GM19467 (cell line): ENCODE measurements at regions not wholly inside any gene's neighbourhood (a gene's known extent, or its start where the extent isn't known, plus 50 kb on each side); places are given as distances from the start of the nearest gene placed in this dataset.

Source experiments
- ATAC-seq: cut with Tn5 transposase; IDR thresholded peaks from one replicate; pipeline ENCODE4 v1.9.1; 2021; ENCODE audit warnings: mild to moderate bottlenecking, moderate library complexity; ENCODE audit not compliant: unreplicated experiment

DNA sequence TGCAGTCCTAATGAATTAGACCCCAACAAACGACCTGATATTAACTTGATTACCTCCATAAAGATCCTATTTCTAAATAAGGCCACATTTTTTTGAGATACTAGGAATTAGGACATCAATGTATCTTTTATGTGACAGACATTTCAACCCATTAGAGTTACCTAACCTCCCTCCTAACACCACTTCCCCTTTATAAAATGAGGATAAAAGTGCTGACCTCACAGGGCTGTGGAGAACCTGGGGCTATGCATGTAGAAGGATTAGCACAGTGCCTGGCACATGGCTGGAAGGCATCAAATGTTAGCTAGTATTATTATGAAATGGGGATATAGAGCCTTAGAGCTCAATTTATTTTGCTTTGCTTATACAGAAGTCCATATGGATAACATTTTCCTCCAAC lies 53.5 kb upstream of the LRRN1 start:
- no peak for ATAC-seq

DNA sequence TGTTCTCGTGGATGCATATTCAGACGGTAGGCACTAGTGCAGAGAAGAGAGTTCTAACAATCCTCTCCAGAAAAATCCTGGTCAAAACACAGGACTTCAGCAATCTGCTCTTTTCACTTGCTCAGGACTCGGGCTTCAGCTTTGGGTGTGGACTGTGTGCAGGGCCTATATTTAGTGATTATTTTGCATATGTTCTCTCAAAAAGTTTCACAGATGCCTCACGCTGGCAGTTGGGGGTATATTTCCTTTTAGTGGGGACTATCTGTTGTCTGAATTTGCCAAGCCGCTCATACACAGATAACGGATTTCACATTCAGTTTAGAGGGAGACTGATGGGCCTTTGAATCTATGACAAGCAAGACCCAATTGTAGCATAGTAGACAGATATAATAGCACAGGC lies 54.4 kb upstream of the LRRN1 start:
- ATAC-seq, result no peak

DNA sequence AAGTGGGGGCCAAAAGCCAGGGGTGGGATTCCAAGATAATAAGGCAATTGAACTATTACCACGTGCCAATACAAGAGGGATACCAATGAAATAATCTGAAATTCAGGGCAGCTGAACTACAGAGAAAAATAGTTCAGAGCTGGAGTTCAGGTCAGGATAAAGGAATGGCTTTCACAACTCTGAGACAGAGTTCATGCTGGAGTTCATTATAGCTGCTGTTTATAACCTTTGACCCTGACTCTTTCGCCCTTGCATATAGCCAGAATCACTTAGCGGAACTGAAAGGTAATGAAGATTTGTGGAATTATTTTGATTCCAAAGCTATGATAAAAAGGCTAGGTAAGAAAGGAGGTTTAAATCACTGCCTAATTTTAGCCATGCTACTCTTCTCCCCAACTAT lies 55.5 kb upstream of the LRRN1 start:
- no peak for ATAC-seq

DNA sequence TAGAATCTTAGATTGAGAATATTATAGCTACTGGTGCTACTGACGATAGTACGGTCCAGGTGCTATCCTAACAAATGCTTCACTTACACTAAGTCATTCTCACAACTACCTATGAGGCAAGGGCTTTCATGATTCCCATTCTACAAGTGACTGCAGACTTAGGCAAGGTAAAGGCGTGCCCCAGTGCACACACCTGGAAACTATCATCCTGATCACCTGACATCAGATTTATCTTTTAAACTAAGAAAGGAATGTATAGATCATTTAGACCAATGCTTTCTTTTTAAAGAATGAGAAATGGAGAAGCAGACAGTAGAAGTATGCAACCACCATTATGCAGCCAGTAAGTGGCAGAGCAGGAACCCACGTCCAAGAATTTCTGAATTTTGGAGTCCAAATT lies 59.2 kb upstream of the LRRN1 start:
- no peak for ATAC-seq

DNA sequence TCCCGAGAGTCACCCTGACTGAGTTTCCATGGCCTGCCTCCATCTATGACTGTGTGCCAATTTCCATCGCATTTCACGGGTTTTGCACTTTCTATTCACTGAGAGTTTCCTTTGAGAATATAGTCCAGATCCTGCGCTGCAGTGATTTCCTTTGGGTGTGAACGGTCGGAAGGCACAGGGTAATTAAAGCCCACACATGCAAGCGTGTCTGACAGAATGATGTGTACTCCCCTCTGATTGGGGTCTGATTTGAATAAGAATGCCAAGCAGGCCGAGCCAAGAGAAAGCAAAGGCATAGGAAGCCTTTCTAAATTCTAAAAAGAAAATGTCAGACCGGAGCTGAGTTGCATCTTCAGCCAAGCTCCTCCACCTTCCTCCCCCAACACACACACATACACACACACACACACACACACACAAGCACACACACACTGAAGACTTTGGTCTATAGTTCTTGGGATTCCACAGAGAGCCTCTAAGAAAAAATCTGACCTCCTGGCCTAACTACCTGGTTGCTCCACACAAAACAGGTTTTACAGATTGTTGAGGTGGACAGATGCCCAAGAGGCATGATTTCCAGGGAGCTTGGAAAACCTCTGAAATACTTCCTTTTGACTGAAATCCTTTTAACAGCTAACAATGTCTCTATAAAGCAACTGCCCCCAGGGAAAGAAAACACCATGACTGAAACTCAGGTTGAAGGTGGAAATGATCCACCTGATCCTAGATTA lies 59.7 kb upstream of the LRRN1 start:
- ATAC-seq, result no peak

DNA sequence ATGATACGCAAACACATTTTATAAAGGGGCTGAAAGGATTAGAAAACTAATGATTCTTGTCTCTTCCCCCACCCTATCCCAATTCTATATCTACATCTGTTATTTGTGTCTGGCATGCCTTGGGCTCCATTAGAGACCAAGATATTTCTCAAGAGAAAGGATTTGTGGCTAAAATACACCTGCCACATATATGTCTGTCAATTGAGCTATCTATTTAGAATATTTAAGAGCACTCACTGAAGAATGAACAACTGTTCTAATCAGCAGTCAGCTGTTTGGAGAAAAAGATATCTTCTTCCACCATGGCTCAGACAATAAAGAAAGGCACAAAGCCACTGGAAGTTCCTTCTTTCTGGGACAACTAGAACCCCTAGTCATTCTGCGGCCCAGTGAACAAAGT lies 61.7 kb upstream of the LRRN1 start:
- no peak for ATAC-seq

DNA sequence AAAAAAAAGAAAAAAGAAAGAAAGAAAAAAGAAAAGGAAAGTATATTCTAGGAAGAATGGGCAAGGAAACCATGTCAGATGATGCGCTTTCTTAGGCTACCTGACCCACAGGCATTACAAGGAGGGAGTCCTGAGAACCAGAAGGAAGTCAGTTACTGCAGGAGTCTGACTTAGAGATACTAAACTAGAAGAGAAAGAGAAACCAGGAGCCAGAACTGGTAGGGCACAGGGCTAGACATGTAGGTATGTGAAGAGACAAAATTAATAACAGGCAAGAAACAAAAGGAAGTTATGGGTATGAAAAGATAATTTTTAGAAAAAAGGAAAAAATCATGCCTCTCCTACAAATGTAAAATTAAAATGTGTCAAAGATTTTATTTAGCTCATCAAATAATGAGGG lies 63.3 kb upstream of the LRRN1 start:
- ATAC-seq, result no peak

DNA sequence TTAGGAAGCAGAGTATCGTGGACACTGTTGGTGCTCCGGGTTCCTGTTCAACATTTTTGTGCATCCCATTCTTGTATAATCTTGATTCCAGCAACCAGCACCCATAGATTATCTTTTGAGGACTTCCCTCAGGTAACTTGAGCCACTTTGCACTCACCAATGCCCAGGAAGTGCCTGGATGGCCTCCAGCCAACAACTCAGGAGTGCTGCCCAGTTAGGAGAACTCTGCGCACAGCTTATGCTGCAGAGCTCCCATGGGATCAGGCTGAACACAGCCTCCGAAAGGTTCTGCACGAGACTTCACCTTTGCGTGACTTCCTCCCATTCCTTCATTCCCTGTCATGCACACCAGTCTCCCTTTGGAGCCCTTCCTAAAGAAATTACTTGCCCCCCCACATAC lies 64.3 kb upstream of the LRRN1 start:
- no peak for ATAC-seq

DNA sequence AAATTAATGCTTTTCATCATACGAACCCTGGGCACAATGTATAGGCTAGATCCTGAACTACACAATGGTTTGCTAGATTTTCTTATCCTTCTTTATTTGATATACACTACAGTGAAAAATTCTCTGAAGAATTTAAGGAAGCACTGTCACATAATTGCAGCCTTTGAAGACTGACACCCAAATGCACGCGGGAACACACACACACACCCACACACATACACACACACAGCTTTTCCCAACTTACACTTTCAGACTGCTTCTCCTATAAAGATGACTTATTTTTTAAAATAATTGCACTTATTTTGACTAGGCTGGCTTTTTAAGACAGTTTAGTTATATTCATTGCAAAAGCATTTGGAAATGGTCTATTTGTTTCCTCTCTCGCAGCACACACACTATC lies 70.0 kb upstream of the LRRN1 start:
- ATAC-seq, result no peak

DNA sequence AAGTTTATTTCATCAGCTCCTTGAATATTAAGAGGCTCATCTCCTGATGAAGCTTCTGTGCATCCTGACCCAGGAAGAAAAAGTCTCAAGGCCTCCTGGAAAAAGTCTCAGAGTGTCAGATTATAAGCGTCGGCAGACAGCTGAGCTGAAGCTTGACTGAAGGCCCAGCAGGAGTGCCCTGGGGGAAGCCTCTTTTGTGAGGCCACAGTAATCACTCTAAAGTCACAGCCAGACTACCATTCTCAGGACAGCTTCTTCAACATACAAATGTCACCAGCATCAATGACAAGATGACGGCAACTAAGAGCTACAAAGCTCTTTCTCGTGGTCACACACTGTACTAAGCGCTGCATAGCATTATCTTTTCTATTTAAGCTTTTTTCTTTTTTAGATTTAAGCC lies 72.7 kb upstream of the LRRN1 start:
- ATAC-seq, result no peak

DNA sequence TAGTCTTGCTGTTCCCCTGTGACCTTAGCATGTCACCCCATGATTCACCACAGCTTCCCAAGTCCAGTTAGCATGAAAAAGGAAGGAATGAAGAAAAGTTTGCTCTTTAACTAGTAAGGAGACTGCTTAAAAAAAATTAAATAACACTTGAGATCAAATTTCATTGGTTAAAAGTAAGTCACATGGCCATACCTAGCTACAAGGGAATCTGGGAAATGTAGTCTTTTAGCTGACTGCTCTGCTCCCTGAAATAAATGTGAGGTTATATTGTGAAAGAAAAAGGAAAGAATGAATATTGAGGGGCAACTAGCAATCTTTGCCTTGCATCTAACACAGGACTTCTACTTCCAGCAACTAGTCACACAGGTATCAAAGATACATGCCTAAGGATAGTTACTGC lies 84.7 kb upstream of the LRRN1 start:
- no peak for ATAC-seq

DNA sequence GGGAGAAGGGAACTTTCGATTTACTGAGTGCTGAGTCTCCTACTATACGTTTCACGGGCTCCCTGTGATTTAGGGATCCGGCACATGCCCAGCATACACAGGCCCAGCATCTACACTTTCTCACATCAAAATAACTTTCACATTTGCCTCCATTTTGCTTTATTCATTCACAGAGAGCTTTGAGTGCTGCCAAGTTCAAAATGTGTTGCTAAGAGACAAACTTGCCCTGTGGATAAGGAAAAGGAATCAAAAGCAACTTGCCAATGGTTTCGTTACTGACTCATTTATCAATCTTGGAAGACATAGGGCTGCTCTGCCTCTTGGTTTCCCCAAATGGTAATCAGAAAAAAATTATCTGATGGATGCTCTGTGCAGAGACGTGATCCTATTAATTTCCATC lies 86.3 kb upstream of the LRRN1 start:
- no peak for ATAC-seq

DNA sequence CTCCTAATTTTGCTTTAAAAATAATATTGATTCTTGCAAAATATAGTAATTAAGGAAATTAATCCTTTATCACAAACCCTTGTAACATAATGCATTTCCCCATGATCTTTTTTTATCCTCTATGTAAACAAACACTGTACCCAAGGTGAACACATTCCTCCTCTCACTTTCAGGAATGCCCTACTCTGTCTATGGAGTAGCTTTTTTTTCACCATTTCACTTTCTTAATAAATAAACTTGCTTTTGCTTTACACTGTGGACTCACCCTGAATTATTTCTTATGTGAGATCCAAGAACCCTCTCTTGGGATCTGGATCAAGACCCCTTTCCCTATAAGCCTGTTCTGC lies 90.5 kb upstream of the LRRN1 start:
- ATAC-seq, result no peak

DNA sequence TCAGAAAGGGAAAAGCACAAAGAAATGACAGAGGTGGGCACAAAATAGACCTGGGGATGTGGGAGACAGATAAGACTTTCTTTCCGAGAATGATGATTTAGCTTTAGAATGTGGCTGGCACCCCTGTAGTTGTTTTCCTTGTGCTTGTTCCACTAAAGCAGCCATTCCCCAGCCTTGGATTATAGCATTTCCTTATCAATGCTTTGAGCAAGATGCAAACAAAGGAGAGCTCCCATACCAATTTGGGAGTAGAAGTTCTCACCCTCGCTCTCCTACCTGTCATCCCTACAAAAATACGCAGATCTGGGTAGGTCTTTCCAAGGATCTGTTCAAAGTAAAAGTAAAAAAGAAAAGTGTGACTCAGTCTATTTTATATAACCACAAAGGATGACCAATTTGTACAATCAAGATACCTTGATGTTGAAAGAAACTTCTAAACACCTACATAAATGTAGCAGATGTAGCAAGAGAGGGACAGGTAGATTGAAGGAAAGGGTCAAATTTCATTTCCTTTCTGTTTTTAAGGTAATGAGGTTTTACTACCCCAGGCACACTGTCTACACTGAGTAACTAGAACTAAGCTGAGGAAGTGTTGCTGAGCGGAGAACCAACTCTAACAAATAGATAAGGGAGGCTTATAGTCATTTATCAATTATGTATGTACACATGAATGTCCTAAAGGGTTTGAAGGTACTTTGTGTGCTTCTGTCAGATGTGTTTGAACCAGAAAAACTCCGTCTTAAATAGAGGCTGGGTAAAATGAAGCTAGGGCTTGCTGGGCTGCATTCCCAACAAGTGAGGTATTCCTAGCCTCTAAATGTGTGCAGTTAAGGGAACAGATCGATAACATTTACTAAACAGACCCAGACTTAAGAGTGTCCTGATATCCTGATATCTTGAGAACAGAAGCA lies 91.1 kb upstream of the LRRN1 start:
- no peak for ATAC-seq

DNA sequence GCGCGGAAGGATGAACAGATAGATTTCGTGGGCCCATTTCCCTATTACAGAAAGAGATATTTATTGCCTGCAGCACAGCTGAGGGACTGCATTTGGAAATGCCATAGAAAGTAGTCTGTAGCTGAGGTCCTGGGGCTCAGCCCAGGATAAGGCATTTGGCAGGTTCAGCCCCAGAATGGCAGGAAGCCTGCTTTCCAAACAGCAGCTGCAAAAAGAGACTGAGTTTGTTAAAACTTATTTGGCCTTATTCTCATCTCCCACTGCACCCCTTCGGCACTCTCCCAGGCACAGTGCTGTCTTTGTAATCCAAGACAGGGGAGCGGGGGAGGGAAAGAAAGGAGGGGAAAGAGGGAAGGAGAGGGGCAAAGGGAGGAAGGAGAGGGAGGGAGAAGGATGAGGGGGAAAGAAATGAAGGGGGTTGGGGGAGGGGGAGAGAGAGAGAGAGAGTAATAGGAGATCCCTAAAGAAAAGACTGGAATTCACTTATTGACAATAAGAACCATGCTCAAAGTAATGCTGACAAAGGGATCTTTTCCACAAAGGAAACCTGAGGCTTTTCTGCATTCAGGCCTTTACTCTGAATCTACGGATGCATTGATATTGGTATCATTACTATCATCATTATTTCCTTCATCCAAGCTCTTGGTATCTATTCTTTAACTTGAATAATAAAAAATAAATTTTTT lies 94.0 kb upstream of the LRRN1 start:
- ATAC-seq, result no peak

DNA sequence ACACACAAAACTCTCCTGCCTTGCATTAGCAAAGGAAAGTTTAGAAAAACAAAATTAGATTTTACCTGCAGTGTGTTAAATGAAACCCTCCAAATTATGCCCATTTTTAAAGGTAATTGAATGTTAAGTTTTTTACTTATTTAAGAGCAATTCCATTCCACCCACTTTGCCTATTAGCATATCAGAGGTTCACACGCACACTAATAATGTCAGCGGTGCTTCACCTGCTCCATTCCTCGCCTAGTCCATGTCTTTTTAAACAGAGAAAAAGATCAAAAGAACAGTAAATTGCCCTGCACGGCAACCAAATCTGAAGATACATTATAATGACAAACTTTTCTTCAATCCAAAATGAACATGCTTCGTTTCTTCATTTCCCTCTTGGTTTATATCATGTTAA lies 97.3 kb upstream of the LRRN1 start:
- no peak for ATAC-seq

DNA sequence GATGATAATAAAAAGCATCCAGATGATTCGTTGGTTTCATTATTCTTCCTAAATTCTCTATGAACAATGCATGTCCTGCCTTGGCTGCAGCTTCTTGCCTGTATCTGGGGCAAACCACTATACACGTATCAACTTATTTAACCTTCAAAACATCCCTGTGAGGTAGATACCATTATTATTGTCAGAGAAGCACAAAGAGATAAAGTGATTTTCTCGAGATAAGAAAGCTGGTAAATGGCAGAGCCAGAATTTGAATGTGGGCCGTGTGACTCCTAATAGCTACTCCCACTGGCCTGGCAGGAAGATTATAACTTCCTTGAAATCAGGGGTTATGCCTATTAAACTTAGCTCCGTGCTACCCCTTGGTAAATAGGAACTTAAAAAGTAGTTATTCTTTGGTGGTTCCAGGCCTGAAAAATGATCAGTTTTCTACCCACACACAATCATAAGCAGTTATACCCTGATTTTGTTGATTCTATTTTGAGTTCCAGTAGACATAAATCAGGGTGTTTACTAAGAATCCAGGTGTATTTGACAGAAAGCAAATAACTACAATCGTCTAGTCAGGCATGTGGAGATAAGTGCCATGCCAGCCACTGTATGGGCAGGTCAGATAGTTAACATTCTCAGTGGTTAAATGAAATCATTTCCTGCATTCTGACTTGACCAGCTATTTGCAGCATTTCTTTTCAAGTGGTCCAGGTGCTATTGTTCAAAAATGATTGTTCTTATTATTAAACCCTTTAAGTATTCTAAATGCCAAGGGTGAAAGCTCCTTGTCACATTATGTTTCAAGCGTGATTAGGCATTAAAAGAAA lies 99.2 kb upstream of the LRRN1 start:
- ATAC-seq, result no peak

DNA sequence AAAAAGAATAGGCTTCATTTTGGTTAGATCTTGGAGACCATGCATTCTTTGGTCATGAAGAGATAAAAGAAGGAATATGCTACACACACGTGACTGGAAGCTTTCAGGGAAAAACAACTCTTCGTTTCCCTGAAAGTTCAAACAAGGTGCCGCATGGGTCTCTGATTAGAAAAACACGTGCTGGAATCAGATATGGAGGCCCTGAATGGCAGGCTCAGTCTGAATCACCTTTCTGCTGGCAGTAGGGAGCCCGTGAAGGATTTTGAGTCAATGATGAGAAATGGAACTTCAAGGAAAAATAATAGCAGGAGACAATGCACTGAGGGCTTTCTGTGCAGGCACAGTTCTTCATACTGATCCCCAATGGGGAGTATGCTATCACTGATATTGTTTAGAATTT lies 99.8 kb upstream of the LRRN1 start:
- no peak for ATAC-seq

DNA sequence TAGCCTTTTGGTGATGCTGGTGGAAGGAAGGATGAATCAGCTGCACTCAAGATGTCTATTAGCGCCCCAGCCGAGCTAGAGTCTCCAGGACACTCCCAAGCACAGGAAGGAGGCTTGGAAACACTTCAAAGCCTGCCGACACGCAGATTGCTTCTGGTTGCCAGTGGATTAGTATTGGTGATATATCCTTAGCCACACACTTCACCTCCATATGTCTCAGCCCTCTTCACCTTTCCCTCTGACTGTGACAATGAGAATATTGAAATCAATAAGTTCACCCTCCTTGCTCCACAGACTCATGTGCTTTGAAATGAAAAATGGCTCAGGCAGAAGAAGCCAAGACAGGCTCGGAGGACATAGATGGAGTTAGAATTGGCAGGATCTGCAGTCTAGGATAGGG lies 102.9 kb upstream of the LRRN1 start:
- ATAC-seq, result no peak

DNA sequence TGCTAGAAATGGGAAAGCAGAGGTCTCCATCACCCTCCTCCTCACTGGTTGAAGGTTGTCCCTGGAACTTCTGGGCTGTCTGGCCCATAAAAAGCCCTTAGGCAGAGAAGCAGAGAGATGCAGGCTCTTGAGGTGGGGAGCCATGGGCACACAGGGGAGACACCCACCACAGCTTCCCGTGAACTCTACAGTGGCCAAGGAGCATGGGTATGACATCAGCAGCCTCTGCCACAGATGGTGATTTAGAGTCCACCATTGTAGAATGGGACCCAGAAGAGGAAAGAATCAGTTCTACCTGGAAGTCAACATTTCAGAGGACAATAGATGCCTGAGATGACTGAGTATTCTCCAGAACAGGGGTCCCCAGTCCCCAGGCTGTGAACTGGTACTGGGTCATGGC lies 105.6 kb upstream of the LRRN1 start:
- no peak for ATAC-seq
